Suprapubic skin (tissue), 3 donors: ENCODE measurements at regions not wholly inside any gene's neighbourhood (a gene's known extent, or its start where the extent isn't known, plus 50 kb on each side); places are given as distances from the start of the nearest gene placed in this dataset.

Source experiments
- CTCF ChIP-seq, 2 donors: fragments of 200-600 bp in 1 of 2; fragments of 450-650 bp in 1 of 2; sonication (generic) in 1 of 2; IDR thresholded peaks; one replicate each; pipeline ENCODE4 v1.5.1; 2016 to 2019; ENCODE audit warnings: antibody characterized with exemption in 2 of 2, mild to moderate bottlenecking in 1 of 2, moderate library complexity in 1 of 2
- EP300 ChIP-seq: sonication (generic); formaldehyde crosslinking; IDR thresholded peaks from one replicate; pipeline ENCODE4 v1.6.1; 2017; ENCODE audit warnings: antibody characterized with exemption
- POLR2A ChIP-seq, 2 donors: fragments of 450-650 bp; IDR thresholded peaks; one replicate each; pipeline ENCODE4 v1.6.1; 2017; ENCODE audit warnings: antibody characterized with exemption in 2 of 2, mild to moderate bottlenecking in 2 of 2, moderate library complexity in 2 of 2

- TF ChIP-seq CTCF (IDR thresholded peaks at IDR 0.05) = no peak
- TF ChIP-seq EP300 = no peak
- no peak for TF ChIP-seq POLR2A (IDR thresholded peaks at IDR 0.05)
Measured at GRCh38 chr2:209351636-209352035, 72.2 kb upstream of the MAP2 start.
